Liver (tissue), 3 donors: ENCODE measurements at regions not wholly inside any gene's neighbourhood (a gene's known extent, or its start where the extent isn't known, plus 50 kb on each side); places are given as distances from the start of the nearest gene placed in this dataset.

ENCODE experiments used
- ATF3 ChIP-seq: IDR thresholded peaks from 2 replicates; pipeline ENCODE4 v1.6.1; 2016; ENCODE audit warnings: antibody characterized with exemption
- CTCF ChIP-seq: fragments of 150-350 bp; IDR thresholded peaks from 2 replicates; pipeline ENCODE4 v1.5.1; 2017; ENCODE audit warnings: improper control_type of control experiment, low read depth, low read length; ENCODE audit not compliant: missing input control
- EGR1 ChIP-seq, 2 donors: IDR thresholded peaks; 2 replicates each; pipeline ENCODE4 v1.6.1; 2016 to 2018; ENCODE audit warnings: antibody characterized with exemption in 2 of 2, low read depth in 2 of 2
- GABPA ChIP-seq, 2 donors: IDR thresholded peaks in 1 of 2; conservative IDR thresholded peaks in 1 of 2; 2 replicates each; pipeline ENCODE4 v1.6.1; 2016; ENCODE audit warnings: antibody characterized with exemption in 2 of 2, mild to moderate bottlenecking in 1 of 2, moderate library complexity in 1 of 2
- JUND ChIP-seq, 2 donors: IDR thresholded peaks; 2 replicates each; pipeline ENCODE4 v1.6.1; 2016; ENCODE audit warnings: antibody characterized with exemption in 2 of 2
- MAX ChIP-seq: IDR thresholded peaks from 2 replicates; pipeline ENCODE4 v1.6.1; 2016; ENCODE audit warnings: antibody characterized with exemption
- NR2F2 ChIP-seq: IDR thresholded peaks from 2 replicates; pipeline ENCODE4 v1.6.1; 2016; ENCODE audit warnings: antibody characterized with exemption
- RAD21 ChIP-seq, 2 donors: IDR thresholded peaks; 2 replicates each; pipeline ENCODE4 v1.6.1; 2016; ENCODE audit warnings: antibody characterized with exemption in 2 of 2, mild to moderate bottlenecking in 2 of 2
- REST ChIP-seq: IDR thresholded peaks from 2 replicates; pipeline ENCODE4 v1.6.1; 2016; ENCODE audit warnings: antibody characterized with exemption, mild to moderate bottlenecking
- RXRA ChIP-seq, 2 donors: IDR thresholded peaks; 2 replicates each; pipeline ENCODE4 v1.6.1; 2017 to 2018; ENCODE audit warnings: antibody characterized with exemption in 2 of 2, mild to moderate bottlenecking in 1 of 2
- SP1 ChIP-seq: IDR thresholded peaks from 2 replicates; pipeline ENCODE4 v1.6.1; 2018; ENCODE audit warnings: antibody characterized with exemption, mild to moderate bottlenecking
- TAF1 ChIP-seq: conservative IDR thresholded peaks from 2 replicates; pipeline ENCODE4 v1.6.1; 2016; ENCODE audit warnings: antibody characterized with exemption, mild to moderate bottlenecking
- ZBTB33 ChIP-seq: IDR thresholded peaks from 2 replicates; pipeline ENCODE4 v1.6.1; 2016; ENCODE audit warnings: antibody characterized with exemption
- donor health status: healthy.
- donor health status: healthy.

- TF ChIP-seq CTCF, result no peak
- TF ChIP-seq GABPA (IDR thresholded peaks at IDR 0.05 in 1 of 2, conservative IDR thresholded peaks at IDR 0.05 in 1 of 2), result no peak
- no peak for TF ChIP-seq EGR1 (IDR thresholded peaks at IDR 0.05; ENCODE audit: low read depth in 2 of 2)
- TF ChIP-seq JUND (IDR thresholded peaks at IDR 0.05), result no peak
- TF ChIP-seq MAX, result no peak
- TF ChIP-seq TAF1, result no peak
- TF ChIP-seq RXRA (IDR thresholded peaks at IDR 0.05), result no peak
- no peak for TF ChIP-seq ZBTB33
- TF ChIP-seq RAD21 (IDR thresholded peaks at IDR 0.05), result no peak
- TF ChIP-seq NR2F2, result no peak
- no peak for TF ChIP-seq SP1
- no peak for TF ChIP-seq REST
- no peak for TF ChIP-seq ATF3
Measured at GRCh38 chr3:623914-624545, 427.5 kb downstream of the CHL1 start.
